ENCODE measurements at regions not wholly inside any gene's neighbourhood (a gene's known extent, or its start where the extent isn't known, plus 50 kb on each side); places are given as distances from the start of the nearest gene placed in this dataset.

DNA sequence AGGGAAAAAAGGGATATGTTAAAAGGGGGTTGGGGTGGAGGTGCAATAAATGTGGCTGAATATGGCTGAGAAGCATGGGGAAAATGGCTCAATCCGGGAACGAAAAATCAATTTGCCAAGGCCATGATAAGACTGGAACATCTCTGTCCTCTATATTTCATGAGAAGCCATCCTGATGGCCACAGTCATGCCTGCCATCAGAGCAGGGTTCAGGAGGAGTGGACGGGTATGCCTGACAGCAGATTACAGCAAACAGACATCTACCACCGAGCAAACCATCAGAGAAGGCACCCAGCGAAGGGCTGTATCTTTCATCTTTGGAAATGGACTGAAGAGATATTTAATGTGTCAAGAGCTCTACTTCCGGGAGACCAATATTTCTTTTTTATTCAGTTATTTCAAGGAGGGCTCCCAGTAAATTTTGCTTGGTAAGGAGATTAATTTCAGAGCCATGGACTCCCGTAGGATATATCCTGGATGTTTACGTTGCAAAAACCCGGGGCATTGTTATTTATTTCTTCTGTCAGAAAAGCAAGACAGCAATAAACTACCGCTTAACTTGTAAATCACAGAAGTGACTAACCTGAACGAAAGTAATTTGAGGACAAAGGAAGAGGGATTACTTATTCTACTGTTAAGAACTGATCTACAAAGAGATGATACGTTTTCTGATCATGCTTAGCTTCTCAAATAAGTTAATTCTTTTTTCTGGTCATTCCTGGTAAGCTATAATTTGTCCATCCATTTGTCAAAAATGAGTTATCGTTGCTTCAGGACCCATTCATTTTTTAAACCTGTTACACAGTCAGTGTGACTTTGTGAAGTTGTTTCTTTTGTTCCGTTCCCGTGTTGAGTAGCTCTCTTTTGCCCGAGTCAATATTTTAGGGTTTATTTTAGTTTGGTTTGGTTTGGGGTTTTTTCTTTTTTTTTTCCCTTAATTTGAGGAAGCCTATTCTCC lies 80.6 kb upstream of the CHD2 start:
- Histone ChIP-seq H2BK15ac (ENCODE audit: low read length) (no peak overlapping the region), H3K14ac (ENCODE audit: insufficient read length) (no peak overlapping the region), H3K27ac (ENCODE audit: low read depth, low read length) (peak overlapping the region; percentile 58; the same call in 1 of the 2 replicates), H2AFZ (ENCODE audit: low read length) (peak overlapping the region; percentile 93), H3K9ac (replicated peaks in 1 of 4; ENCODE audit: extremely low read depth in 1 of 4, low read depth in 3 of 4, low read length in 3 of 4) (peak overlapping the region in 2 of 4 experiments; percentile 36 to 53; a peak in 4 of 7 replicates), H3K79me2 (ENCODE audit: control insufficient read depth in 1 of 2, insufficient read depth in 2 of 2, low read length in 2 of 2) (no peaks in the 10 kb centered on the region), H2BK12ac (ENCODE audit: low read depth, low read length) (peak overlapping the region; percentile 42), H2BK20ac (ENCODE audit: low read length) (no peak overlapping the region), H3K4me2 (ENCODE audit: insufficient read depth in 1 of 2, low read depth in 2 of 2, low read length in 2 of 2) (peak overlapping the region; percentile 53 to 58), H2BK120ac (replicated peaks; ENCODE audit: low read depth, low read length) (peak overlapping the region; percentile 91), H4K91ac (replicated peaks; ENCODE audit: insufficient read length, low read length) (peak overlapping the region; percentile 87), H3K4me3 (ENCODE audit: extremely low read depth in 1 of 4, insufficient read depth in 2 of 4, low read depth in 3 of 4, low read length in 4 of 4) (peak overlapping the region; percentile 1 to 47 (median 13); a peak in 4 of 8 replicates), H3K9me3 (ENCODE audit: insufficient read depth in 2 of 2, low read depth in 1 of 2, low read length in 1 of 2) (no peaks in the 10 kb centered on the region), H3K79me1 (ENCODE audit: low read depth, low read length) (no peaks in the 10 kb centered on the region), H3K18ac (ENCODE audit: extremely low read depth, low read length) (peak overlapping the region; percentile 76; the same call in 1 of the 2 replicates), H3K23ac (ENCODE audit: insufficient read length) (no peak overlapping the region), H3K4ac (replicated peaks; ENCODE audit: insufficient read length, low read depth, low read length) (peak overlapping the region; percentile 75), H2BK5ac (ENCODE audit: low read depth, low read length) (no peak overlapping the region; the same call in 1 of the 2 replicates), H4K20me1 (replicated peaks in 1 of 2; ENCODE audit: control insufficient read depth in 1 of 2, insufficient read depth in 2 of 2, low read length in 2 of 2) (no peaks in the 10 kb centered on the region), H4K8ac (ENCODE audit: extremely low read depth, insufficient read depth, low read length) (no peak overlapping the region), H3K56ac (replicated peaks; ENCODE audit: insufficient read length, low read depth, low read length) (peak overlapping the region; percentile 2), H3K36me3 (ENCODE audit: control insufficient read depth in 2 of 4, insufficient read depth in 4 of 4, low read length in 3 of 4) (no peaks in the 10 kb centered on the region), H3K27me3 (replicated peaks in 1 of 4; ENCODE audit: control insufficient read depth in 3 of 4, extremely low read depth in 1 of 4, insufficient read depth in 3 of 4, low read length in 3 of 4) (peaks cover 0 to 2% (median 0%) of the 10 kb centered on the region in 4 experiments; a peak in 1 of 7 replicates), H3K4me1 (replicated peaks in 1 of 4; ENCODE audit: control insufficient read depth in 3 of 4, insufficient read depth in 4 of 4, low read length in 3 of 4) (peaks cover 15 to 40% (median 37%) of the 10 kb centered on the region in 4 experiments; a peak in 6 of 7 replicates), H2AK5ac (ENCODE audit: low read depth, low read length) (no peak overlapping the region), H4K5ac (ENCODE audit: insufficient read length, low read depth, low read length) (peak overlapping the region; percentile 69), H3K23me2 (ENCODE audit: low read depth, low read length) (peaks cover 3% of the 10 kb centered on the region; the same call in 1 of the 2 replicates)
- no peak for DNase-seq (ENCODE audit: low read depth in 1 of 2, low spot score in 2 of 2)
- FAIRE-seq = no peak
- POLR2A ChIA-PET (ENCODE audit: partially characterized antibody) = interaction anchor here (0.6 to 5.8 kb wide), 16 partner anchors 10 to 210 kb away, joined by 3 to 82 read pairs (median 4); partner anchors contain the start of gene CHD2
- CTCF ChIA-PET (ENCODE audit: partially characterized antibody) = interaction anchor here (0.6 to 1.9 kb wide), 5 partner anchors 10 to 98 kb away, joined by 3 to 5 read pairs (median 4); no protein-coding TSS in a partner anchor
- 37% methylated on average over 16 of the region's 16 CpGs; no CpG with 5 or more reads in 1 of the 2 experiments for WGBS, 2 experiments (ENCODE audit: extremely low coverage in 1 of 2, insufficient coverage in 1 of 2, insufficient read length in 1 of 2, insufficient replicate concordance in 2 of 2, low coverage in 1 of 2, low lambda C conversion rate in 2 of 2, missing lambda C conversion rate in 1 of 2)
- TF ChIP-seq RAD21 (IDR thresholded peaks at IDR 0.05 in 1 of 2, conservative IDR thresholded peaks at IDR 0.05 in 1 of 2; ENCODE audit: low read depth in 2 of 2, low read length in 2 of 2) (no peak), EP300 (IDR thresholded peaks at IDR 0.05; ENCODE audit: borderline replicate concordance in 1 of 2, low read depth in 2 of 2, low read length in 2 of 2) (no peak), BACH1 (IDR thresholded peaks at IDR 0.05; ENCODE audit: low read length) (no peak), MAFK (IDR thresholded peaks at IDR 0.05; ENCODE audit: low read depth, low read length) (no peak), TEAD4 (IDR thresholded peaks at IDR 0.05; ENCODE audit: low read depth, low read length) (no peak), HDAC6 (IDR thresholded peaks at IDR 0.05; ENCODE audit: low read depth, low read length) (no peak), NRF1 (IDR thresholded peaks at IDR 0.05; ENCODE audit: low read depth, low read length) (no peak)
- TF ChIP-seq, protein P1, sequence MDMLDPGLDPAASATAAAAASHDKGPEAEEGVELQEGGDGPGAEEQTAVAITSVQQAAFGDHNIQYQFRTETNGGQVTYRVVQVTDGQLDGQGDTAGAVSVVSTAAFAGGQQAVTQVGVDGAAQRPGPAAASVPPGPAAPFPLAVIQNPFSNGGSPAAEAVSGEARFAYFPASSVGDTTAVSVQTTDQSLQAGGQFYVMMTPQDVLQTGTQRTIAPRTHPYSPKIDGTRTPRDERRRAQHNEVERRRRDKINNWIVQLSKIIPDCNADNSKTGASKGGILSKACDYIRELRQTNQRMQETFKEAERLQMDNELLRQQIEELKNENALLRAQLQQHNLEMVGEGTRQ (IDR thresholded peaks at IDR 0.05; ENCODE audit: low read length) = no peak
- TF ChIP-seq, protein P2, sequence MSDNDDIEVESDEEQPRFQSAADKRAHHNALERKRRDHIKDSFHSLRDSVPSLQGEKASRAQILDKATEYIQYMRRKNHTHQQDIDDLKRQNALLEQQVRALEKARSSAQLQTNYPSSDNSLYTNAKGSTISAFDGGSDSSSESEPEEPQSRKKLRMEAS (IDR thresholded peaks at IDR 0.05) = no peak
